ENCODE measurements at regions not wholly inside any gene's neighbourhood (a gene's known extent, or its start where the extent isn't known, plus 50 kb on each side); places are given as distances from the start of the nearest gene placed in this dataset.

- no peak for DNase-seq (ENCODE audit: low read depth)
- H3K4me3 ChIP-seq (ENCODE audit: low read depth, low read length), result no peak overlapping the region
- no peak for TF ChIP-seq MYC (IDR thresholded peaks at IDR 0.05; ENCODE audit: low read depth, low read length)
- TF ChIP-seq MAX (IDR thresholded peaks at IDR 0.05; ENCODE audit: low read depth, low read length), result no peak
- no peak for TF ChIP-seq CTCF (IDR thresholded peaks at IDR 0.05; ENCODE audit: low read depth, low read length)
- TF ChIP-seq POLR2A (IDR thresholded peaks at IDR 0.05; ENCODE audit: extremely low read depth, insufficient read length), result no peak
These were observed 367.1 kb downstream of the MED10 start for GRCh38 chr5:6011199-6011598.

GRCh38 chr5:6006838-6007314 lies 371.5 kb downstream of the MED10 start:
- no peak for DNase-seq (ENCODE audit: low read depth)
- TF ChIP-seq MYC (IDR thresholded peaks at IDR 0.05; ENCODE audit: low read depth, low read length), result no peak
- no peak for TF ChIP-seq POLR2A (IDR thresholded peaks at IDR 0.05; ENCODE audit: extremely low read depth, insufficient read length)
- TF ChIP-seq MAX (IDR thresholded peaks at IDR 0.05; ENCODE audit: low read depth, low read length), result no peak
- no peak for TF ChIP-seq CTCF (IDR thresholded peaks at IDR 0.05; ENCODE audit: low read depth, low read length)
- H3K4me3 ChIP-seq (ENCODE audit: low read depth, low read length), result no peak overlapping the region

- TF ChIP-seq CTCF (IDR thresholded peaks at IDR 0.05; ENCODE audit: low read depth, low read length) (no peak), MYC (IDR thresholded peaks at IDR 0.05; ENCODE audit: low read depth, low read length) (no peak), POLR2A (IDR thresholded peaks at IDR 0.05; ENCODE audit: extremely low read depth, insufficient read length) (no peak), MAX (IDR thresholded peaks at IDR 0.05; ENCODE audit: low read depth, low read length) (no peak)
- H3K4me3 ChIP-seq (ENCODE audit: low read depth, low read length), result no peak overlapping the region
- DNase-seq (ENCODE audit: low read depth), result no peak
These were observed 375.1 kb downstream of the MED10 start for GRCh38 chr5:6003040-6003825.

- no peak overlapping the region for H3K4me3 ChIP-seq (ENCODE audit: low read depth, low read length)
- no peak for TF ChIP-seq MYC (IDR thresholded peaks at IDR 0.05; ENCODE audit: low read depth, low read length)
- no peak for TF ChIP-seq MAX (IDR thresholded peaks at IDR 0.05; ENCODE audit: low read depth, low read length)
- TF ChIP-seq CTCF (IDR thresholded peaks at IDR 0.05; ENCODE audit: low read depth, low read length), result no peak
- no peak for TF ChIP-seq POLR2A (IDR thresholded peaks at IDR 0.05; ENCODE audit: extremely low read depth, insufficient read length)
- no peak for DNase-seq (ENCODE audit: low read depth)
These were observed 377.5 kb downstream of the MED10 start for GRCh38 chr5:6000867-6001266.

- TF ChIP-seq CTCF (IDR thresholded peaks at IDR 0.05; ENCODE audit: low read depth, low read length) (no peak), MAX (IDR thresholded peaks at IDR 0.05; ENCODE audit: low read depth, low read length) (no peak), MYC (IDR thresholded peaks at IDR 0.05; ENCODE audit: low read depth, low read length) (no peak), POLR2A (IDR thresholded peaks at IDR 0.05; ENCODE audit: extremely low read depth, insufficient read length) (no peak)
- no peak for DNase-seq (ENCODE audit: low read depth)
- H3K4me3 ChIP-seq (ENCODE audit: low read depth, low read length), result no peak overlapping the region
These were observed 382.5 kb downstream of the MED10 start for GRCh38 chr5:5995819-5996218.

All from NB4 (cell line).